Breast epithelium (tissue), 4 donors: ENCODE measurements at regions not wholly inside any gene's neighbourhood (a gene's known extent, or its start where the extent isn't known, plus 50 kb on each side); places are given as distances from the start of the nearest gene placed in this dataset.

ENCODE experiments used
- DNase-seq, 2 donors: peaks; one replicate each; pipeline ENCODE4 v3.0.0-alpha.2; 2019; ENCODE audit warnings: low spot score in 2 of 2
- H3K27ac ChIP-seq, 2 donors: fragments of 200-600 bp; sonication (generic) in 1 of 2; one replicate each; pipeline ENCODE4 v1.5.1; 2016 to 2019; ENCODE audit warnings: mild to moderate bottlenecking in 1 of 2
- H3K27me3 ChIP-seq, 2 donors: fragments of 200-600 bp; sonication (generic) in 1 of 2; one replicate each; pipeline versions ENCODE4 v1.5.1 to v1.6.0; 2017 to 2019; ENCODE audit warnings: control low read depth in 1 of 2, mild to moderate bottlenecking in 1 of 2
- H3K36me3 ChIP-seq: fragments of 200-600 bp; one replicate; pipeline ENCODE4 v1.5.1; 2019
- H3K4me1 ChIP-seq, 2 donors: fragments of 200-600 bp; sonication (generic); one replicate each; pipeline ENCODE4 v1.5.1; 2016 to 2019; ENCODE audit warnings: control low read depth in 1 of 2
- H3K4me3 ChIP-seq, 3 donors: fragments of 200-600 bp; sonication (generic); 1 replicate in 2 of 3; 2 replicates in 1 of 3; pipeline ENCODE4 v1.5.1; 2016 to 2019; ENCODE audit warnings: mild to moderate bottlenecking in 3 of 3, moderate library complexity in 2 of 3
- H3K9me3 ChIP-seq, 2 donors: fragments of 200-600 bp; sonication (generic) in 1 of 2; one replicate each; pipeline ENCODE4 v1.5.1; 2016 to 2019; ENCODE audit warnings: control low read depth in 1 of 2
- CTCF ChIP-seq, 3 donors: fragments of 450-650 bp; IDR thresholded peaks; one replicate each; pipeline ENCODE4 v1.5.1; 2016 to 2017; ENCODE audit warnings: antibody characterized with exemption in 3 of 3, mild to moderate bottlenecking in 3 of 3, moderate library complexity in 3 of 3
- POLR2A ChIP-seq: fragments of 450-650 bp; IDR thresholded peaks from one replicate; pipeline ENCODE4 v1.6.1; 2016; ENCODE audit warnings: antibody characterized with exemption, mild to moderate bottlenecking, moderate library complexity
- POLR2AphosphoS5 ChIP-seq, 3 donors: sonication (generic); formaldehyde crosslinking; IDR thresholded peaks; one replicate each; pipeline ENCODE4 v1.6.1; 2017; ENCODE audit warnings: antibody characterized with exemption in 3 of 3
- intact Hi-C: fragments of 100-400 bp; cut with DNase I; formaldehyde crosslinking; loops from one replicate; pipeline ENCODE4 v1.15.1; 2023; ENCODE audit warnings: low total_unique reads

DNA sequence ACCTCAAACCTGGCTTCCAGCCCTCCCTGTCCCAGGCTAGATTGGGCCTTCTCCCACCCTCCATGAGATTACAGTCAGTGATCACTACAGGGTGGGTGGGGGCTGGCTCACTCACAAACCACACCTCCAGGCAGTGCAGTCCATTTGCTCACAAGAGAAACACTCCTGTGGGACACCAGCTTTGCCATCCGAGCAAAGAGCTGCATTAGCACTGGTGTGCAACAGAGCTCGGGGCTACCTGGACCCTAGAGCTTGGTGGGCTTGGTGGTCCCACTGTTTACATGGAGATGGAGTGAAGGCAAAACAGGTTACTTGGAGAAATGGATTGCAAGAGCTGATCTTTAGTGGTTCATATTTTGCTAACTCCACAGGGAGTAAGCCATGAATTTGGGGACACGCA, 451.7 kb upstream of the ZMIZ1 start:
- intact Hi-C loops, result no loop called here
- H3K27me3 ChIP-seq, result no peaks in the 10 kb centered on the region
- H3K27ac ChIP-seq, result no peak overlapping the region
- H3K4me3 ChIP-seq, result no peak overlapping the region
- TF ChIP-seq CTCF (IDR thresholded peaks at IDR 0.05) (no peak), POLR2A (no peak), POLR2AphosphoS5 (IDR thresholded peaks at IDR 0.05) (no peak)
- H3K4me1 ChIP-seq, result no peaks in the 10 kb centered on the region
- DNase-seq, result no peak
- no peaks in the 10 kb centered on the region for H3K36me3 ChIP-seq
- no peaks in the 10 kb centered on the region for H3K9me3 ChIP-seq

DNA sequence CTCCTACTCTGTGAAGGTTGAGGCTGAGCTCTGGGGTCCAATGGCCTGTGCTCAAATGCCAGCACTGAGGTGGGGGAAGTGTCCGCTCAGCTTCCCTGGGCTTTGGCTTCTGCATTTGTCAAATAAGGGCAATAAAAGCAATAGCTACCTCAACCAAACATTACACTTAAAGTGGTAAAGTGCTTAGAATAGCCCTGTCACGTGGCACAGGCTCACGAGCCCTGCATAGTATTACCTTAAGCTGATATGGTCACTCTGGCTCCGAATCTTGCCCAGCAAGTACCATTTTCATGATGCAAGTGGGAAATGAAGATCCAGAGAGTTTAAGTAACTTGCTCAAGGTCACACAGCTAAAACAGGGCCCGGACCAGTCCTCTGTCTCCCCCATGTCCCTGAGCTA, 451.1 kb upstream of the ZMIZ1 start:
- Histone ChIP-seq H3K27me3 (no peaks in the 10 kb centered on the region), H3K4me3 (no peak overlapping the region), H3K36me3 (no peaks in the 10 kb centered on the region), H3K4me1 (no peaks in the 10 kb centered on the region), H3K27ac (no peak overlapping the region), H3K9me3 (no peaks in the 10 kb centered on the region)
- intact Hi-C loops, result no loop called here
- no peak for DNase-seq
- no peak for TF ChIP-seq POLR2AphosphoS5 (IDR thresholded peaks at IDR 0.05)
- TF ChIP-seq CTCF (IDR thresholded peaks at IDR 0.05), result no peak
- TF ChIP-seq POLR2A, result no peak

- Histone ChIP-seq H3K4me1 (no peaks in the 10 kb centered on the region), H3K27ac (no peak overlapping the region), H3K9me3 (no peaks in the 10 kb centered on the region), H3K27me3 (no peaks in the 10 kb centered on the region), H3K4me3 (no peak overlapping the region), H3K36me3 (no peaks in the 10 kb centered on the region)
- TF ChIP-seq POLR2AphosphoS5 (IDR thresholded peaks at IDR 0.05) (no peak), POLR2A (no peak), CTCF (IDR thresholded peaks at IDR 0.05) (no peak)
- intact Hi-C loops, result no loop called here
- DNase-seq, result no peak
These were observed 450.7 kb upstream of the ZMIZ1 start for GRCh38 chr10:78618050-78618449.

- TF ChIP-seq POLR2A, result no peak
- TF ChIP-seq POLR2AphosphoS5 (IDR thresholded peaks at IDR 0.05), result no peak
- no peak for TF ChIP-seq CTCF (IDR thresholded peaks at IDR 0.05)
- DNase-seq, result no peak
- intact Hi-C loops, result no loop called here
- no peaks in the 10 kb centered on the region for H3K36me3 ChIP-seq
- no peak overlapping the region for H3K4me3 ChIP-seq
- no peaks in the 10 kb centered on the region for H3K27me3 ChIP-seq
- H3K4me1 ChIP-seq, result no peaks in the 10 kb centered on the region
- H3K9me3 ChIP-seq, result no peaks in the 10 kb centered on the region
- no peak overlapping the region for H3K27ac ChIP-seq
These were observed 449.5 kb upstream of the ZMIZ1 start for GRCh38 chr10:78619115-78619851.

DNA sequence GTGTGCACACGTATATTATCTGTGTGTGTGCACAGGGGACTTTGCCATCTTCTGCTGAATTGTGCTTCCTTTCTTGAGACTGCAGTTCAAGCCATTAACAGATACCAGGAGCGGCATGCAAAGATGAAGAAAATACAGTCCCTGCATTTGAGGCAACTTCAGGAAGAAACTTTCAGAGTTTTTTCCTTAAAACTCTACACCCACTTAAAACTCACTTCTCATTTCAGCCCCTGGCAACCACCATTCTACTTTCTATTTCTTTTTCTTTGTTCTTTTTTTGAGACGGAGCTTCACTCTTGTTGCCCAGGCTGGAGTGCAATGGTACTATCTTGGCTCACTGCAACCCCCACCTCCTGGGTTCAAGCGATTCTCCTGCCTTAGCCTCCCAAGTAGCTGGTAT, 448.9 kb upstream of the ZMIZ1 start:
- DNase-seq, result no peak
- H3K9me3 ChIP-seq, result no peaks in the 10 kb centered on the region
- intact Hi-C loops, result no loop called here
- no peaks in the 10 kb centered on the region for H3K36me3 ChIP-seq
- no peaks in the 10 kb centered on the region for H3K4me1 ChIP-seq
- H3K27ac ChIP-seq, result no peak overlapping the region
- no peaks in the 10 kb centered on the region for H3K27me3 ChIP-seq
- no peak overlapping the region for H3K4me3 ChIP-seq
- TF ChIP-seq POLR2A, result no peak
- no peak for TF ChIP-seq CTCF (IDR thresholded peaks at IDR 0.05)
- TF ChIP-seq POLR2AphosphoS5 (IDR thresholded peaks at IDR 0.05), result no peak
